ENCODE measurements at regions not wholly inside any gene's neighbourhood (a gene's known extent, or its start where the extent isn't known, plus 50 kb on each side); places are given as distances from the start of the nearest gene placed in this dataset.

DNA sequence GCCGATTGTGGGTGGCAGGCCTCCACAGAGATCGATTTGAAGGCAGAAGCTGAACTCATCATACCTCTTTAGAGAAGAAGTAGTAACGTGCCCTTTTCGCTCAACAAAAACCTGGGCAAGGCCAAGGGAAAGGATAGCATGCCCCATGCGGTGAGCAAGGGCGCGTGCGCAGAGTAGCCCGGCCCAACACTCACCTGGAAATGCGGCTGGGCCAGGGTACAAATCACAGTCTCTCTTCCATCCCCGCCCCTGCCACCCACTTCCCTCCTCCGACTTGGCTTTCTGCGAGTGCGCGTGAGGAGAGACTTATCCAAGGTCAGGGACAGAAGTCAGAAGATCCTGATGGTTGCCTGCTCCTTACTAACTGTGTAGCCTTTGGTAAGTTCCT is 160.7 kb upstream of the C1orf21 start:
- TF ChIP-seq EZH2 (IDR thresholded peaks at IDR 0.05; ENCODE audit: borderline replicate concordance) (no peak), CTCF (IDR thresholded peaks at IDR 0.05; ENCODE audit: poor library complexity) (no peak), EZH2phosphoT487 (IDR thresholded peaks at IDR 0.05; ENCODE audit: low read depth, severe bottlenecking, unreplicated experiment) (no peak)

All from hepatocyte (in vitro differentiated cells).